H1 (cell line): ENCODE measurements at regions not wholly inside any gene's neighbourhood (a gene's known extent, or its start where the extent isn't known, plus 50 kb on each side); places are given as distances from the start of the nearest gene placed in this dataset.

Experiments
- CTCF ChIA-PET: fragments of 300-600 bp; sonication (Branson Sonifier 250); formaldehyde crosslinking; loops from one replicate; lab custom pipeline; 2021; ENCODE audit not compliant: partially characterized antibody; lab: Charles Lee
- POLR2A ChIA-PET: fragments of 300-600 bp; sonication (Branson Sonifier 250); formaldehyde crosslinking; loops from one replicate; lab custom pipeline; 2021; ENCODE audit warnings: inconsistent platforms; ENCODE audit not compliant: partially characterized antibody; lab: Charles Lee
- DNase-seq, 2 experiments: peaks; one replicate each; pipeline versions ENCODE4 v3.0.0 to v3.0.0-alpha.2; 2010 to 2022; ENCODE audit warnings: low spot score in 2 of 2, low read depth in 1 of 2, mixed read lengths in 1 of 2
- FAIRE-seq: peaks from 2 replicates; lab custom pipeline; 2011; peaks lifted over from hg19 to GRCh38; lab: Jason Lieb, UNC
- H2AFZ ChIP-seq: 2 replicates; pipeline ENCODE4 v1.8.1; 2012; ENCODE audit warnings: low read length, inconsistent platforms
- H2AK5ac ChIP-seq: 2 replicates; pipeline ENCODE4 v1.6.1; 2013; ENCODE audit warnings: low read depth, low read length
- H2BK120ac ChIP-seq: replicated peaks from 2 replicates; pipeline ENCODE3; 2013; ENCODE audit warnings: low read depth, low read length, inconsistent platforms
- H2BK12ac ChIP-seq: 2 replicates; pipeline ENCODE4 v1.6.1; 2013; ENCODE audit warnings: low read depth, low read length
- H2BK15ac ChIP-seq: 2 replicates; pipeline ENCODE4 v1.6.1; 2013; ENCODE audit warnings: low read length
- H2BK20ac ChIP-seq: 2 replicates; pipeline ENCODE4 v1.6.1; 2013; ENCODE audit warnings: low read length
- H2BK5ac ChIP-seq: 2 replicates; pipeline ENCODE4 v1.6.1; 2013; ENCODE audit warnings: low read depth, low read length
- H3K14ac ChIP-seq: 2 replicates; pipeline ENCODE4 v1.6.1; 2013; ENCODE audit warnings: inconsistent platforms; ENCODE audit not compliant: insufficient read length
- H3K18ac ChIP-seq: 2 replicates; pipeline ENCODE4 v1.6.1; 2013; ENCODE audit warnings: low read length; ENCODE audit errors: extremely low read depth
- H3K23ac ChIP-seq: 2 replicates; pipeline ENCODE4 v1.6.1; 2013; ENCODE audit warnings: inconsistent platforms; ENCODE audit not compliant: insufficient read length
- H3K23me2 ChIP-seq: 2 replicates; pipeline ENCODE4 v1.6.1; 2013; ENCODE audit warnings: low read depth, low read length
- H3K27ac ChIP-seq: 2 replicates; pipeline ENCODE4 v1.6.1; 2011; ENCODE audit warnings: low read depth, low read length, inconsistent platforms
- H3K27me3 ChIP-seq, 4 experiments: replicated peaks in 1 of 4; 1 replicate in 1 of 4; 2 replicates in 3 of 4; pipeline versions ENCODE4 v1.6.1 to v1.8.1; 2011 to 2013; ENCODE audit warnings: low read length in 3 of 4, mild to moderate bottlenecking in 3 of 4, inconsistent platforms in 2 of 4, mixed read lengths in 2 of 4, moderate library complexity in 1 of 4; ENCODE audit not compliant: control insufficient read depth in 3 of 4, insufficient read depth in 3 of 4; ENCODE audit errors: extremely low read depth in 1 of 4
- H3K36me3 ChIP-seq, 4 experiments: 2 replicates each; pipeline versions ENCODE4 v1.6.1 to v1.8.1; 2011 to 2013; ENCODE audit warnings: mild to moderate bottlenecking in 4 of 4, low read length in 3 of 4, moderate library complexity in 2 of 4, control low read depth in 1 of 4, inconsistent platforms in 1 of 4; ENCODE audit not compliant: insufficient read depth in 4 of 4, control insufficient read depth in 2 of 4
- H3K4ac ChIP-seq: replicated peaks from 2 replicates; pipeline ENCODE3; 2013; ENCODE audit warnings: low read length, low read depth, mixed read lengths, inconsistent platforms; ENCODE audit not compliant: insufficient read length
- H3K4me1 ChIP-seq, 4 experiments: replicated peaks in 1 of 4; 1 replicate in 1 of 4; 2 replicates in 3 of 4; pipeline versions ENCODE4 v1.6.1 to v1.8.1; 2011 to 2013; ENCODE audit warnings: low read length in 3 of 4, inconsistent platforms in 2 of 4, mixed read lengths in 1 of 4; ENCODE audit not compliant: insufficient read depth in 4 of 4, control insufficient read depth in 3 of 4
- H3K4me2 ChIP-seq, 2 experiments: 2 replicates each; pipeline versions ENCODE4 v1.6.1 to v1.8.1; 2011 to 2013; ENCODE audit warnings: low read depth in 2 of 2, low read length in 2 of 2, control low read depth in 1 of 2, inconsistent platforms in 1 of 2, mild to moderate bottlenecking in 1 of 2; ENCODE audit not compliant: insufficient read depth in 1 of 2
- H3K4me3 ChIP-seq, 4 experiments: fragments of 200-600, 300-600 bp in 1 of 4; sonication (generic), shearing (Covaris generic), sonication (Bioruptor Twin) in 1 of 4; 2 replicates each; pipeline versions ENCODE4 v1.5.1 to v1.8.1; 2011 to 2016; ENCODE audit warnings: low read length in 4 of 4, low read depth in 3 of 4, control low read depth in 2 of 4, inconsistent platforms in 2 of 4, mild to moderate bottlenecking in 2 of 4, mixed read lengths in 1 of 4, moderate library complexity in 1 of 4; ENCODE audit not compliant: insufficient read depth in 2 of 4; ENCODE audit errors: extremely low read depth in 1 of 4
- H3K56ac ChIP-seq: replicated peaks from 2 replicates; pipeline ENCODE3; 2013; ENCODE audit warnings: low read depth, mild to moderate bottlenecking, mixed read lengths, low read length, inconsistent platforms; ENCODE audit not compliant: insufficient read length
- H3K79me1 ChIP-seq: 2 replicates; pipeline ENCODE4 v1.6.1; 2013; ENCODE audit warnings: low read depth, low read length, control low read depth
- H3K79me2 ChIP-seq, 2 experiments: 2 replicates each; pipeline versions ENCODE4 v1.6.1 to v1.8.1; 2012 to 2013; ENCODE audit warnings: low read length in 2 of 2, mild to moderate bottlenecking in 2 of 2, inconsistent platforms in 1 of 2; ENCODE audit not compliant: insufficient read depth in 2 of 2, control insufficient read depth in 1 of 2
- H3K9ac ChIP-seq, 4 experiments: replicated peaks in 1 of 4; 1 replicate in 1 of 4; 2 replicates in 3 of 4; pipeline versions ENCODE4 v1.6.1 to v1.8.1; 2011 to 2013; ENCODE audit warnings: low read depth in 3 of 4, low read length in 3 of 4, control low read depth in 2 of 4, mild to moderate bottlenecking in 2 of 4, moderate library complexity in 2 of 4, inconsistent platforms in 1 of 4; ENCODE audit errors: extremely low read depth in 1 of 4
- H3K9me3 ChIP-seq, 2 experiments: 2 replicates each; pipeline versions ENCODE4 v1.6.1 to v1.8.1; 2012 to 2013; ENCODE audit warnings: mild to moderate bottlenecking in 2 of 2, moderate library complexity in 2 of 2, control low read depth in 1 of 2, inconsistent platforms in 1 of 2, low read depth in 1 of 2, low read length in 1 of 2, mixed read lengths in 1 of 2; ENCODE audit not compliant: insufficient read depth in 2 of 2
- H4K20me1 ChIP-seq, 2 experiments: replicated peaks in 1 of 2; 2 replicates each; pipeline versions ENCODE3 to v1.8.1; 2011 to 2013; ENCODE audit warnings: inconsistent platforms in 2 of 2, low read length in 2 of 2, mild to moderate bottlenecking in 1 of 2; ENCODE audit not compliant: insufficient read depth in 2 of 2, control insufficient read depth in 1 of 2
- H4K5ac ChIP-seq: 2 replicates; pipeline ENCODE4 v1.6.1; 2013; ENCODE audit warnings: low read length, low read depth, mixed read lengths, inconsistent platforms; ENCODE audit not compliant: insufficient read length
- H4K8ac ChIP-seq: 2 replicates; pipeline ENCODE4 v1.8.0; 2013; ENCODE audit warnings: mild to moderate bottlenecking, moderate library complexity, low read length, inconsistent platforms; ENCODE audit not compliant: insufficient read depth; ENCODE audit errors: extremely low read depth
- H4K91ac ChIP-seq: replicated peaks from 2 replicates; pipeline ENCODE3; 2013; ENCODE audit warnings: low read length, mixed read lengths, inconsistent platforms; ENCODE audit not compliant: insufficient read length
- BCL11A ChIP-seq, 2 experiments: IDR thresholded peaks; one replicate each; pipeline ENCODE4 v1.6.1; 2011; ENCODE audit warnings: low read depth in 2 of 2, low read length in 2 of 2, mild to moderate bottlenecking in 2 of 2
- CREB1 ChIP-seq: IDR thresholded peaks from 2 replicates; pipeline ENCODE4 v1.6.1; 2012; ENCODE audit warnings: inconsistent platforms
- EZH2 ChIP-seq: fragments of 200-600 bp; sonication (generic); IDR thresholded peaks from 2 replicates; pipeline ENCODE4 v1.7.1; 2012; ENCODE audit warnings: low read depth, mild to moderate bottlenecking, moderate library complexity, low read length, inconsistent platforms; ENCODE audit not compliant: severe bottlenecking
- JUND ChIP-seq: IDR thresholded peaks from 2 replicates; pipeline ENCODE4 v1.6.1; 2011; ENCODE audit warnings: mild to moderate bottlenecking, improper control_type of control experiment, low read length
- KDM1A ChIP-seq: fragments of 200-600, 300-600 bp; sonication (generic); IDR thresholded peaks from 2 replicates; pipeline ENCODE4 v1.7.1; 2016; ENCODE audit warnings: mild to moderate bottlenecking, low read length, borderline replicate concordance
- POLR2A ChIP-seq, 2 experiments: IDR thresholded peaks; 1 replicate in 1 of 2; 2 replicates in 1 of 2; pipeline ENCODE4 v1.6.1; 2011; ENCODE audit warnings: low read depth in 2 of 2, low read length in 2 of 2, mild to moderate bottlenecking in 2 of 2; ENCODE audit errors: control extremely low read depth in 1 of 2
- POLR2AphosphoS5 ChIP-seq: IDR thresholded peaks from 2 replicates; pipeline ENCODE4 v1.6.1; 2011; ENCODE audit warnings: low read depth, low read length
- RAD21 ChIP-seq, 2 experiments: IDR thresholded peaks in 1 of 2; conservative IDR thresholded peaks in 1 of 2; 2 replicates each; pipeline ENCODE4 v1.6.1; 2011; ENCODE audit warnings: low read depth in 2 of 2, low read length in 2 of 2, improper control_type of control experiment in 1 of 2, inconsistent platforms in 1 of 2, mild to moderate bottlenecking in 1 of 2, moderate library complexity in 1 of 2
- RBBP5 ChIP-seq: IDR thresholded peaks from 2 replicates; pipeline ENCODE4 v1.7.1; 2012; ENCODE audit warnings: low read depth, mild to moderate bottlenecking, inconsistent platforms, low read length, moderate library complexity, borderline replicate concordance
- SIX5 ChIP-seq: IDR thresholded peaks from 2 replicates; pipeline ENCODE4 v1.6.1; 2011; ENCODE audit warnings: mild to moderate bottlenecking, low read depth, low read length
- TCF12 ChIP-seq: IDR thresholded peaks from 2 replicates; pipeline ENCODE4 v1.6.1; 2011; ENCODE audit warnings: low read depth, mild to moderate bottlenecking, low read length
- WGBS, 2 experiments: shearing (Covaris generic) in 1 of 2; methylation state at CpG; one replicate each; pipeline versions ENCODE4 v1.1.6 to v1.1.7; 2013 to 2015; ENCODE audit warnings: low lambda C conversion rate in 2 of 2, mixed read lengths in 2 of 2, inconsistent platforms in 1 of 2, low coverage in 1 of 2, missing lambda C conversion rate in 1 of 2; ENCODE audit not compliant: insufficient replicate concordance in 2 of 2, insufficient coverage in 1 of 2, insufficient read length in 1 of 2; ENCODE audit errors: extremely low coverage in 1 of 2, missing lambda C conversion rate in 1 of 2; 5-methylcytosine and 5-hydroxymethylcytosine counted together

DNA sequence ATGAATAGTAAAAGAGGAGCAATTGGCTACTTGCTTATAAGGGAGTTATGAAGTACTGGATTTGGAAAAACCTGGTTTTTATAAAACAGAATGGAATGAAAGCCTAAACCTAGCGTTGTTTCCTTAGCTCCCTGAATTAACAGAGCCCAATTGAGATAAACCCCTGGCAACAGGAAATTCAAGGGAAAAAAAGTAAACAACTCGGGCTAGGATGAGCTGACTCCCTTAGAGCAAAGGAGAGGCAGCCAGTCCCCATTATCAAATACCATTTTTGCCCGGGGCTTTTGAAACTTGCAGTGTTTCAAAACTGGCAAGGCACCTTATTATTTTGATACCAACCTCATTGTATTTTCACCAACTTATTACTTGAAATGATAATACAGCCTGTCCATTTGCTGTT is 587.5 kb downstream of the CD109 start:
- Histone ChIP-seq H2AFZ (0 out of 2 replicates have a peak overlapping the region, but pooled peaks have one; percentile 78), H2BK5ac (no peak overlapping the region), H3K14ac (no peak overlapping the region), H3K23me2 (no peaks in the 10 kb centered on the region), H3K79me1 (no peaks in the 10 kb centered on the region), H2BK15ac (no peak overlapping the region), H3K4me1 (no peaks in the 10 kb centered on the region), H3K4ac (no peak overlapping the region), H4K5ac (no peak overlapping the region), H3K9me3 (no peaks in the 10 kb centered on the region), H3K9ac (no peak overlapping the region), H2BK120ac (no peak overlapping the region), H3K36me3 (no peaks in the 10 kb centered on the region), H3K23ac (no peak overlapping the region), H4K20me1 (no peaks in the 10 kb centered on the region), H4K8ac (no peak overlapping the region), H3K27me3 (no peaks in the 10 kb centered on the region), H3K18ac (no peak overlapping the region), H2BK20ac (no peak overlapping the region), H3K79me2 (no peaks in the 10 kb centered on the region), H4K91ac (no peak overlapping the region), H3K56ac (no peak overlapping the region), H3K4me3 (no peak overlapping the region), H3K4me2 (no peak overlapping the region), H2AK5ac (no peak overlapping the region), H2BK12ac (no peak overlapping the region), H3K27ac (no peak overlapping the region)
- 58% methylated on average over 3 of the region's 3 CpGs; no CpG with 5 or more reads in 1 of the 2 experiments for WGBS, 2 experiments
- CTCF ChIA-PET, result interaction anchor here (1.5 to 1.6 kb wide), 2 partner anchors 10 to 427 kb away, joined by 3 to 4 read pairs; no protein-coding TSS in a partner anchor
- no peak for DNase-seq
- TF ChIP-seq TCF12, result no peak
- no peak for TF ChIP-seq CREB1
- TF ChIP-seq POLR2AphosphoS5, result no peak
- no peak for TF ChIP-seq KDM1A
- TF ChIP-seq EZH2, result no peak
- no peak for TF ChIP-seq POLR2A (IDR thresholded peaks at IDR 0.05; ENCODE audit: control extremely low read depth in 1 of 2, low read depth in 2 of 2, low read length in 2 of 2)
- no peak for TF ChIP-seq BCL11A (IDR thresholded peaks at IDR 0.05; ENCODE audit: low read depth in 2 of 2, low read length in 2 of 2)
- no peak for TF ChIP-seq JUND
- no peak for TF ChIP-seq RAD21 (IDR thresholded peaks at IDR 0.05 in 1 of 2, conservative IDR thresholded peaks at IDR 0.05 in 1 of 2; ENCODE audit: low read depth in 2 of 2, low read length in 2 of 2)
- TF ChIP-seq SIX5, result no peak
- no peak for TF ChIP-seq RBBP5
- POLR2A ChIA-PET, result no interaction called here
- FAIRE-seq, result no peak
